Activated gamma-delta T cell treated with Interleukin-2 at 50 U/mL for 16 hours (primary cell): ENCODE measurements at regions not wholly inside any gene's neighbourhood (a gene's known extent, or its start where the extent isn't known, plus 50 kb on each side); places are given as distances from the start of the nearest gene placed in this dataset.

Source experiments
- DNase-seq: peaks from one replicate; pipeline ENCODE4 v3.0.0-alpha.2; 2020

GRCh38 chr10:3225561-3225960, 53.0 kb upstream of the PITRM1 start:
- no peak for DNase-seq

GRCh38 chr10:3224241-3224640, 51.7 kb upstream of the PITRM1 start:
- no peak for DNase-seq

- DNase-seq: no peak
Observed at GRCh38 chr10:3222626-3223025, 50.0 kb upstream of the PITRM1 start.
